HepG2 (cell line): ENCODE measurements at regions not wholly inside any gene's neighbourhood (a gene's known extent, or its start where the extent isn't known, plus 50 kb on each side); places are given as distances from the start of the nearest gene placed in this dataset.

ENCODE experiments used
- ATAC-seq: fragments of 200-7000 bp; cut with Tn5 transposase; 3 replicates; pipeline ENCODE4 v1.9.1; 2020; ENCODE audit warnings: mild to moderate bottlenecking, moderate library complexity
- BruUV-seq: library from RNA; stranded (reverse); fragments of 400-500 nt; replicated peaks from 2 replicates; lab custom pipeline; 2021; lab: Mats Ljungman, UMichigan
- CTCF ChIA-PET: fragments of 300-600 bp; formaldehyde crosslinking; extraction: SDS; loops from one replicate; lab custom pipeline; 2021; ENCODE audit warnings: low total read pairs, inconsistent platforms, low intra/inter-chr PET ratio; lab: Yijun Ruan, JAX
- POLR2A ChIA-PET: fragments of 350-600 bp; sonication (Branson Sonifier 250); formaldehyde crosslinking; loops from one replicate; lab custom pipeline; 2020; ENCODE audit warnings: antibody characterized with exemption, inconsistent platforms; lab: Yijun Ruan, JAX
- DNase-seq: peaks from one replicate; pipeline ENCODE4 v3.0.0-alpha.2; 2015; ENCODE audit warnings: low spot score
- FAIRE-seq: peaks from 3 replicates; lab custom pipeline; 2011; peaks lifted over from hg19 to GRCh38; lab: Jason Lieb, UNC
- H2AFZ ChIP-seq: one replicate; pipeline ENCODE4 v1.6.1; 2011; ENCODE audit warnings: low read length, inconsistent platforms
- H3K27ac ChIP-seq: fragments of 300-600 bp; 3 replicates; pipeline ENCODE4 v1.8.0; 2011; ENCODE audit warnings: mixed run types, mild to moderate bottlenecking, mixed read lengths, low read length, inconsistent platforms; ENCODE audit not compliant: insufficient read depth; ENCODE audit errors: extremely low read length
- H3K27me3 ChIP-seq, 2 experiments: fragments of 200-600 bp in 1 of 2; 2 replicates in 1 of 2; 3 replicates in 1 of 2; pipeline versions ENCODE4 v1.6.0 to v1.8.0; 2011; ENCODE audit warnings: low read length in 2 of 2, mild to moderate bottlenecking in 2 of 2, moderate library complexity in 2 of 2, inconsistent platforms in 1 of 2; ENCODE audit not compliant: insufficient read depth in 2 of 2, control insufficient read depth in 1 of 2
- H3K36me3 ChIP-seq, 2 experiments: fragments of 200-600 bp in 1 of 2; replicated peaks in 1 of 2; 2 replicates in 1 of 2; 3 replicates in 1 of 2; pipeline versions ENCODE4 v1.5.1 to v1.8.0; 2011; ENCODE audit warnings: low read length in 2 of 2, inconsistent platforms in 1 of 2; ENCODE audit not compliant: insufficient read depth in 2 of 2, control insufficient read depth in 1 of 2
- H3K4me1 ChIP-seq: 2 replicates; pipeline ENCODE4 v1.5.1; 2012; ENCODE audit warnings: low read length, inconsistent platforms; ENCODE audit not compliant: insufficient read depth
- H3K4me2 ChIP-seq: 2 replicates; pipeline ENCODE4 v1.6.0; 2011; ENCODE audit warnings: low read depth, low read length, inconsistent platforms
- H3K4me3 ChIP-seq, 3 experiments: fragments of 200-600 bp in 1 of 3; sonication (generic), shearing (Covaris generic) in 1 of 3; replicated peaks in 1 of 3; 2 replicates each; pipeline ENCODE4 v1.5.1; 2011 to 2016; ENCODE audit warnings: low read length in 3 of 3, inconsistent platforms in 2 of 3, low read depth in 2 of 3, mild to moderate bottlenecking in 2 of 3, control low read depth in 1 of 3, mixed read lengths in 1 of 3; ENCODE audit not compliant: insufficient read depth in 1 of 3
- H3K79me2 ChIP-seq: one replicate; pipeline ENCODE4 v1.6.1; 2011; ENCODE audit warnings: low read length, inconsistent platforms; ENCODE audit not compliant: insufficient read depth
- H3K9ac ChIP-seq: 2 replicates; pipeline ENCODE4 v1.6.0; 2011; ENCODE audit warnings: mild to moderate bottlenecking, low read depth, low read length, inconsistent platforms; ENCODE audit not compliant: insufficient read depth
- H3K9me3 ChIP-seq: 2 replicates; pipeline ENCODE4 v1.5.1; 2012; ENCODE audit warnings: mild to moderate bottlenecking, low read length
- H4K20me1 ChIP-seq: 2 replicates; pipeline ENCODE4 v1.6.0; 2011; ENCODE audit warnings: inconsistent platforms, mild to moderate bottlenecking, low read length, moderate library complexity; ENCODE audit not compliant: insufficient read depth
- ETV6 ChIP-seq: sonication (generic); formaldehyde crosslinking; conservative IDR thresholded peaks from 2 replicates; pipeline ENCODE4 v1.4.0; 2020; ENCODE audit warnings: missing genetic modification reagents
- GATAD2A ChIP-seq: IDR thresholded peaks from 2 replicates; pipeline ENCODE4 v1.6.1; 2016
- GZF1 ChIP-seq: sonication (generic); formaldehyde crosslinking; IDR thresholded peaks from 2 replicates; pipeline ENCODE4 v1.5.1; 2020; ENCODE audit warnings: mild to moderate bottlenecking, missing genetic modification reagents
- KLF12 ChIP-seq: sonication (generic); formaldehyde crosslinking; IDR thresholded peaks from 2 replicates; pipeline ENCODE4 v1.4.0; 2020; ENCODE audit warnings: missing genetic modification reagents, borderline replicate concordance
- ZBTB21 ChIP-seq: sonication (generic); formaldehyde crosslinking; IDR thresholded peaks from 2 replicates; pipeline ENCODE4 v1.4.0; 2020; ENCODE audit warnings: missing genetic modification reagents
- ZFP82 ChIP-seq: sonication (generic); formaldehyde crosslinking; IDR thresholded peaks from 2 replicates; pipeline ENCODE4 v1.5.1; 2020; ENCODE audit warnings: mild to moderate bottlenecking, missing genetic modification reagents, borderline replicate concordance
- ZKSCAN5 ChIP-seq: sonication (generic); formaldehyde crosslinking; IDR thresholded peaks from 2 replicates; pipeline ENCODE4 v1.5.1; 2020; ENCODE audit warnings: mild to moderate bottlenecking, missing genetic modification reagents
- ZNF256 ChIP-seq: sonication (generic); formaldehyde crosslinking; conservative IDR thresholded peaks from 2 replicates; pipeline ENCODE4 v1.4.0; 2020; ENCODE audit warnings: missing genetic modification reagents
- ZNF30 ChIP-seq: sonication (generic); formaldehyde crosslinking; IDR thresholded peaks from 2 replicates; pipeline ENCODE4 v1.5.0; 2020; ENCODE audit warnings: mild to moderate bottlenecking, missing genetic modification reagents
- ZNF431 ChIP-seq: sonication (generic); formaldehyde crosslinking; IDR thresholded peaks from 2 replicates; pipeline ENCODE4 v1.9.0; 2022; ENCODE audit warnings: missing genetic modification reagents, low read depth, mild to moderate bottlenecking, borderline replicate concordance
- ZNF7 ChIP-seq: IDR thresholded peaks from 2 replicates; pipeline ENCODE4 v1.6.1; 2016; ENCODE audit warnings: missing biosample characterization, missing genetic modification reagents
- WGBS: methylation state at CpG from one replicate; pipeline ENCODE4 v1.1.6; 2017; ENCODE audit warnings: low lambda C conversion rate; 5-methylcytosine and 5-hydroxymethylcytosine counted together
- in situ Hi-C: cut with HindIII; loops from 2 replicates; pipeline ENCODE4 v1.10.0; 2017; ENCODE audit warnings: low pct_unique_long_range_greater_than_20kb; ENCODE audit not compliant: extremely low pct_ligation_motif_present
- intact Hi-C: fragments of 100-400 bp; cut with micrococcal nuclease; formaldehyde crosslinking; loops from one replicate; pipeline ENCODE4 v1.10.0; 2022; ENCODE audit not compliant: unreplicated experiment
- TF ChIP-seq, protein P1 (sequence below): sonication (generic); formaldehyde crosslinking; IDR thresholded peaks from 2 replicates; pipeline ENCODE4 v1.4.0; 2020; ENCODE audit warnings: missing genetic modification reagents
- TF ChIP-seq, protein P2 (sequence below): IDR thresholded peaks from 2 replicates; pipeline ENCODE4 v1.6.1; 2016; ENCODE audit warnings: mild to moderate bottlenecking
- TF ChIP-seq, protein P3 (sequence below): IDR thresholded peaks from 2 replicates; pipeline ENCODE4 v1.6.1; 2018; ENCODE audit warnings: missing genetic modification reagents, mild to moderate bottlenecking, missing compliant biosample characterization
- TF ChIP-seq, protein P4 (sequence below): sonication (generic); formaldehyde crosslinking; IDR thresholded peaks from 2 replicates; pipeline ENCODE4 v1.5.0; 2020; ENCODE audit warnings: mild to moderate bottlenecking, missing genetic modification reagents
- TF ChIP-seq, protein P5 (sequence below): sonication (generic); formaldehyde crosslinking; IDR thresholded peaks from 2 replicates; pipeline ENCODE4 v1.4.0; 2020; ENCODE audit warnings: missing genetic modification reagents, borderline replicate concordance

DNA sequence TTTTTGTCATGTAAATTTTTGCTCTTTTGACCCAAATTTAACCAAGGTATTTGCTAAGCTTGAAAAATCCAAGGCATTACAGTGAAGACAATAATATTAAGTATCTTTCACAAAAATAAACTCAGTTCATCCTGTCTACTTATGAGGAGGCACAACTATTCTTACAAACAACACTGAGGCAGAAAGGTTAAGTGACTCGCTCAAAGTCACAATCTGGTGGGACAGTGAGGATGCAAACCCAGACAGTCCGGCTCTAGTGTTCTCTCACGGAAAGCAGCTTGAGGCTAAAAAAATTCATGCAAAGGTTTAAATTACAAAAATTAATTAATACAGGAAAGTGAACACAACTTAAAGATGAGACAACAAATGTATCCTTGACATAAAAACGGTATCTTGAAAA is 125.3 kb downstream of the SIPA1L2 start:
- Histone ChIP-seq H3K9me3 (no peaks in the 10 kb centered on the region), H3K4me3 (no peak overlapping the region), H3K27ac (no peak overlapping the region), H2AFZ (no peak overlapping the region), H3K27me3 (peaks cover 0 to 9% of the 10 kb centered on the region in 2 experiments; a peak in 2 of 5 replicates), H3K9ac (no peak overlapping the region), H3K79me2 (no peaks in the 10 kb centered on the region), H3K4me2 (no peak overlapping the region), H3K4me1 (no peaks in the 10 kb centered on the region), H4K20me1 (no peaks in the 10 kb centered on the region), H3K36me3 (no peaks in the 10 kb centered on the region)
- ChIA-PET CTCF (no interaction called here), POLR2A (no interaction called here)
- intact Hi-C loops (no loop called here), in situ Hi-C loops (no loop called here)
- no peak for ATAC-seq
- no peak for FAIRE-seq
- 4% methylated on average over 4 of the region's 4 CpGs for WGBS
- no peak for DNase-seq
- BruUV-seq, result no TSS peak
- no peak for TF ChIP-seq ZNF431
- TF ChIP-seq KLF12, result no peak
- TF ChIP-seq ETV6 (CRISPR knock-in tag), result no peak
- TF ChIP-seq, protein P1, sequence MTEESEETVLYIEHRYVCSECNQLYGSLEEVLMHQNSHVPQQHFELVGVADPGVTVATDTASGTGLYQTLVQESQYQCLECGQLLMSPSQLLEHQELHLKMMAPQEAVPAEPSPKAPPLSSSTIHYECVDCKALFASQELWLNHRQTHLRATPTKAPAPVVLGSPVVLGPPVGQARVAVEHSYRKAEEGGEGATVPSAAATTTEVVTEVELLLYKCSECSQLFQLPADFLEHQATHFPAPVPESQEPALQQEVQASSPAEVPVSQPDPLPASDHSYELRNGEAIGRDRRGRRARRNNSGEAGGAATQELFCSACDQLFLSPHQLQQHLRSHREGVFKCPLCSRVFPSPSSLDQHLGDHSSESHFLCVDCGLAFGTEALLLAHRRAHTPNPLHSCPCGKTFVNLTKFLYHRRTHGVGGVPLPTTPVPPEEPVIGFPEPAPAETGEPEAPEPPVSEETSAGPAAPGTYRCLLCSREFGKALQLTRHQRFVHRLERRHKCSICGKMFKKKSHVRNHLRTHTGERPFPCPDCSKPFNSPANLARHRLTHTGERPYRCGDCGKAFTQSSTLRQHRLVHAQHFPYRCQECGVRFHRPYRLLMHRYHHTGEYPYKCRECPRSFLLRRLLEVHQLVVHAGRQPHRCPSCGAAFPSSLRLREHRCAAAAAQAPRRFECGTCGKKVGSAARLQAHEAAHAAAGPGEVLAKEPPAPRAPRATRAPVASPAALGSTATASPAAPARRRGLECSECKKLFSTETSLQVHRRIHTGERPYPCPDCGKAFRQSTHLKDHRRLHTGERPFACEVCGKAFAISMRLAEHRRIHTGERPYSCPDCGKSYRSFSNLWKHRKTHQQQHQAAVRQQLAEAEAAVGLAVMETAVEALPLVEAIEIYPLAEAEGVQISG (CRISPR knock-in tag), result no peak
- no peak for TF ChIP-seq GATAD2A (CRISPR knock-in tag)
- TF ChIP-seq ZNF30 (CRISPR knock-in tag), result no peak
- TF ChIP-seq, protein P2, sequence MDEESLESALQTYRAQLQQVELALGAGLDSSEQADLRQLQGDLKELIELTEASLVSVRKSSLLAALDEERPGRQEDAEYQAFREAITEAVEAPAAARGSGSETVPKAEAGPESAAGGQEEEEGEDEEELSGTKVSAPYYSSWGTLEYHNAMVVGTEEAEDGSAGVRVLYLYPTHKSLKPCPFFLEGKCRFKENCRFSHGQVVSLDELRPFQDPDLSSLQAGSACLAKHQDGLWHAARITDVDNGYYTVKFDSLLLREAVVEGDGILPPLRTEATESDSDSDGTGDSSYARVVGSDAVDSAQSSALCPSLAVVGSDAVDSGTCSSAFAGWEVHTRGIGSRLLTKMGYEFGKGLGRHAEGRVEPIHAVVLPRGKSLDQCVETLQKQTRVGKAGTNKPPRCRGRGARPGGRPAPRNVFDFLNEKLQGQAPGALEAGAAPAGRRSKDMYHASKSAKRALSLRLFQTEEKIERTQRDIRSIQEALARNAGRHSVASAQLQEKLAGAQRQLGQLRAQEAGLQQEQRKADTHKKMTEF (CRISPR knock-in tag), result no peak
- no peak for TF ChIP-seq ZNF7 (CRISPR knock-in tag)
- no peak for TF ChIP-seq ZBTB21 (CRISPR knock-in tag)
- no peak for TF ChIP-seq ZNF256 (CRISPR knock-in tag)
- TF ChIP-seq ZFP82 (CRISPR knock-in tag), result no peak
- no peak for TF ChIP-seq ZKSCAN5 (CRISPR knock-in tag)
- TF ChIP-seq GZF1 (CRISPR knock-in tag), result no peak
- TF ChIP-seq, protein P3, sequence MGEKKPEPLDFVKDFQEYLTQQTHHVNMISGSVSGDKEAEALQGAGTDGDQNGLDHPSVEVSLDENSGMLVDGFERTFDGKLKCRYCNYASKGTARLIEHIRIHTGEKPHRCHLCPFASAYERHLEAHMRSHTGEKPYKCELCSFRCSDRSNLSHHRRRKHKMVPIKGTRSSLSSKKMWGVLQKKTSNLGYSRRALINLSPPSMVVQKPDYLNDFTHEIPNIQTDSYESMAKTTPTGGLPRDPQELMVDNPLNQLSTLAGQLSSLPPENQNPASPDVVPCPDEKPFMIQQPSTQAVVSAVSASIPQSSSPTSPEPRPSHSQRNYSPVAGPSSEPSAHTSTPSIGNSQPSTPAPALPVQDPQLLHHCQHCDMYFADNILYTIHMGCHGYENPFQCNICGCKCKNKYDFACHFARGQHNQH (CRISPR knock-in tag), result no peak
- TF ChIP-seq, protein P4, sequence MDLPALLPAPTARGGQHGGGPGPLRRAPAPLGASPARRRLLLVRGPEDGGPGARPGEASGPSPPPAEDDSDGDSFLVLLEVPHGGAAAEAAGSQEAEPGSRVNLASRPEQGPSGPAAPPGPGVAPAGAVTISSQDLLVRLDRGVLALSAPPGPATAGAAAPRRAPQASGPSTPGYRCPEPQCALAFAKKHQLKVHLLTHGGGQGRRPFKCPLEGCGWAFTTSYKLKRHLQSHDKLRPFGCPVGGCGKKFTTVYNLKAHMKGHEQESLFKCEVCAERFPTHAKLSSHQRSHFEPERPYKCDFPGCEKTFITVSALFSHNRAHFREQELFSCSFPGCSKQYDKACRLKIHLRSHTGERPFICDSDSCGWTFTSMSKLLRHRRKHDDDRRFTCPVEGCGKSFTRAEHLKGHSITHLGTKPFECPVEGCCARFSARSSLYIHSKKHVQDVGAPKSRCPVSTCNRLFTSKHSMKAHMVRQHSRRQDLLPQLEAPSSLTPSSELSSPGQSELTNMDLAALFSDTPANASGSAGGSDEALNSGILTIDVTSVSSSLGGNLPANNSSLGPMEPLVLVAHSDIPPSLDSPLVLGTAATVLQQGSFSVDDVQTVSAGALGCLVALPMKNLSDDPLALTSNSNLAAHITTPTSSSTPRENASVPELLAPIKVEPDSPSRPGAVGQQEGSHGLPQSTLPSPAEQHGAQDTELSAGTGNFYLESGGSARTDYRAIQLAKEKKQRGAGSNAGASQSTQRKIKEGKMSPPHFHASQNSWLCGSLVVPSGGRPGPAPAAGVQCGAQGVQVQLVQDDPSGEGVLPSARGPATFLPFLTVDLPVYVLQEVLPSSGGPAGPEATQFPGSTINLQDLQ, result no peak
- TF ChIP-seq, protein P5, sequence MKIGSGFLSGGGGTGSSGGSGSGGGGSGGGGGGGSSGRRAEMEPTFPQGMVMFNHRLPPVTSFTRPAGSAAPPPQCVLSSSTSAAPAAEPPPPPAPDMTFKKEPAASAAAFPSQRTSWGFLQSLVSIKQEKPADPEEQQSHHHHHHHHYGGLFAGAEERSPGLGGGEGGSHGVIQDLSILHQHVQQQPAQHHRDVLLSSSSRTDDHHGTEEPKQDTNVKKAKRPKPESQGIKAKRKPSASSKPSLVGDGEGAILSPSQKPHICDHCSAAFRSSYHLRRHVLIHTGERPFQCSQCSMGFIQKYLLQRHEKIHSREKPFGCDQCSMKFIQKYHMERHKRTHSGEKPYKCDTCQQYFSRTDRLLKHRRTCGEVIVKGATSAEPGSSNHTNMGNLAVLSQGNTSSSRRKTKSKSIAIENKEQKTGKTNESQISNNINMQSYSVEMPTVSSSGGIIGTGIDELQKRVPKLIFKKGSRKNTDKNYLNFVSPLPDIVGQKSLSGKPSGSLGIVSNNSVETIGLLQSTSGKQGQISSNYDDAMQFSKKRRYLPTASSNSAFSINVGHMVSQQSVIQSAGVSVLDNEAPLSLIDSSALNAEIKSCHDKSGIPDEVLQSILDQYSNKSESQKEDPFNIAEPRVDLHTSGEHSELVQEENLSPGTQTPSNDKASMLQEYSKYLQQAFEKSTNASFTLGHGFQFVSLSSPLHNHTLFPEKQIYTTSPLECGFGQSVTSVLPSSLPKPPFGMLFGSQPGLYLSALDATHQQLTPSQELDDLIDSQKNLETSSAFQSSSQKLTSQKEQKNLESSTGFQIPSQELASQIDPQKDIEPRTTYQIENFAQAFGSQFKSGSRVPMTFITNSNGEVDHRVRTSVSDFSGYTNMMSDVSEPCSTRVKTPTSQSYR, result no peak
